Neural progenitor cell (in vitro differentiated cells): ENCODE measurements at regions not wholly inside any gene's neighbourhood (a gene's known extent, or its start where the extent isn't known, plus 50 kb on each side); places are given as distances from the start of the nearest gene placed in this dataset.

ENCODE experiments used
- DNase-seq: peaks from one replicate; pipeline ENCODE4 v3.0.0-alpha.2; 2016; ENCODE audit warnings: low spot score
- H2AFZ ChIP-seq: fragments of 200-600 bp; sonication (generic); replicated peaks from 2 replicates; pipeline ENCODE4 v1.6.1; 2016; ENCODE audit warnings: antibody characterized with exemption
- H3F3A ChIP-seq: fragments of 200-600 bp; sonication (generic); 2 replicates; pipeline ENCODE4 v1.6.1; 2016; ENCODE audit warnings: antibody characterized with exemption, low read depth
- H3K27ac ChIP-seq: fragments of 200-600 bp; sonication (generic); 2 replicates; pipeline ENCODE4 v1.5.1; 2016; ENCODE audit warnings: mild to moderate bottlenecking
- H3K27me3 ChIP-seq: fragments of 200-600 bp; sonication (generic); 2 replicates; pipeline ENCODE4 v1.6.1; 2016; ENCODE audit warnings: mild to moderate bottlenecking, moderate library complexity
- H3K36me3 ChIP-seq: fragments of 200-600 bp; sonication (generic); 2 replicates; pipeline ENCODE4 v1.5.1; 2016
- H3K4me1 ChIP-seq: fragments of 200-600 bp; sonication (generic); 2 replicates; pipeline ENCODE4 v1.6.1; 2016; ENCODE audit warnings: mixed run types
- H3K4me2 ChIP-seq: fragments of 200-600 bp; sonication (generic); 2 replicates; pipeline ENCODE4 v1.6.1; 2016
- H3K4me3 ChIP-seq: fragments of 200-600 bp; sonication (generic); 2 replicates; pipeline ENCODE4 v1.5.1; 2016
- H3K79me2 ChIP-seq: fragments of 200-600 bp; sonication (generic); 2 replicates; pipeline ENCODE4 v1.6.1; 2016; ENCODE audit warnings: low read depth
- H3K9ac ChIP-seq: fragments of 200-600 bp; sonication (generic); 2 replicates; pipeline ENCODE4 v1.6.1; 2016
- H3K9me3 ChIP-seq: fragments of 200-600 bp; sonication (generic); 2 replicates; pipeline ENCODE4 v1.5.1; 2016; ENCODE audit warnings: low read depth
- H4K20me1 ChIP-seq: fragments of 200-600 bp; sonication (generic); 2 replicates; pipeline ENCODE4 v1.6.1; 2016; ENCODE audit warnings: low read depth
- H3K27ac Mint-ChIP-seq: 3 replicates; pipeline ENCODE4 v1.8.0; 2021; ENCODE audit warnings: mixed read lengths
- H3K27me3 Mint-ChIP-seq: 2 replicates; pipeline ENCODE4 v1.8.0; 2022; ENCODE audit warnings: low read depth, mild to moderate bottlenecking, inconsistent platforms, moderate library complexity, mixed read lengths; ENCODE audit not compliant: insufficient read depth
- H3K36me3 Mint-ChIP-seq: 3 replicates; pipeline ENCODE4 v1.8.0; 2021; ENCODE audit warnings: mixed read lengths
- H3K4me1 Mint-ChIP-seq: 3 replicates; pipeline ENCODE4 v1.8.0; 2021; ENCODE audit warnings: mixed read lengths
- H3K4me3 Mint-ChIP-seq: 3 replicates; pipeline ENCODE4 v1.8.0; 2021; ENCODE audit warnings: mild to moderate bottlenecking, moderate library complexity, mixed read lengths
- H3K9me3 Mint-ChIP-seq: 3 replicates; pipeline ENCODE4 v1.8.0; 2020; ENCODE audit warnings: mixed read lengths
- EZH2 ChIP-seq: fragments of 200-600 bp; sonication (generic); IDR thresholded peaks from 2 replicates; pipeline ENCODE4 v1.6.1; 2017; ENCODE audit warnings: antibody characterized with exemption, mild to moderate bottlenecking, moderate library complexity
- EZH2phosphoT487 ChIP-seq: fragments of 200-600 bp; sonication (generic); IDR thresholded peaks from 2 replicates; pipeline ENCODE4 v1.6.1; 2017; ENCODE audit warnings: antibody characterized with exemption
- TF ChIP-seq, protein P1 (sequence below): fragments of 200-600 bp; sonication (generic); IDR thresholded peaks from 2 replicates; pipeline ENCODE4 v1.5.1; 2017; ENCODE audit warnings: antibody characterized with exemption, mild to moderate bottlenecking

GRCh38 chrX:13923289-13923688, 106.4 kb upstream of the GPM6B start:
- Histone ChIP-seq H3K27me3 (no peaks in the 10 kb centered on the region), H3K4me3 (no peak overlapping the region), H3K9me3 (peaks cover 4% of the 10 kb centered on the region), H2AFZ (no peak overlapping the region), H3K9ac (no peak overlapping the region), H4K20me1 (no peaks in the 10 kb centered on the region), H3F3A (no peaks in the 10 kb centered on the region), H3K27ac (no peak overlapping the region), H3K79me2 (peaks cover 11% of the 10 kb centered on the region), H3K4me1 (no peaks in the 10 kb centered on the region), H3K36me3 (no peaks in the 10 kb centered on the region), H3K4me2 (no peak overlapping the region)
- no peak for TF ChIP-seq EZH2
- TF ChIP-seq, protein P1, sequence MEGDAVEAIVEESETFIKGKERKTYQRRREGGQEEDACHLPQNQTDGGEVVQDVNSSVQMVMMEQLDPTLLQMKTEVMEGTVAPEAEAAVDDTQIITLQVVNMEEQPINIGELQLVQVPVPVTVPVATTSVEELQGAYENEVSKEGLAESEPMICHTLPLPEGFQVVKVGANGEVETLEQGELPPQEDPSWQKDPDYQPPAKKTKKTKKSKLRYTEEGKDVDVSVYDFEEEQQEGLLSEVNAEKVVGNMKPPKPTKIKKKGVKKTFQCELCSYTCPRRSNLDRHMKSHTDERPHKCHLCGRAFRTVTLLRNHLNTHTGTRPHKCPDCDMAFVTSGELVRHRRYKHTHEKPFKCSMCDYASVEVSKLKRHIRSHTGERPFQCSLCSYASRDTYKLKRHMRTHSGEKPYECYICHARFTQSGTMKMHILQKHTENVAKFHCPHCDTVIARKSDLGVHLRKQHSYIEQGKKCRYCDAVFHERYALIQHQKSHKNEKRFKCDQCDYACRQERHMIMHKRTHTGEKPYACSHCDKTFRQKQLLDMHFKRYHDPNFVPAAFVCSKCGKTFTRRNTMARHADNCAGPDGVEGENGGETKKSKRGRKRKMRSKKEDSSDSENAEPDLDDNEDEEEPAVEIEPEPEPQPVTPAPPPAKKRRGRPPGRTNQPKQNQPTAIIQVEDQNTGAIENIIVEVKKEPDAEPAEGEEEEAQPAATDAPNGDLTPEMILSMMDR = no peak
- TF ChIP-seq EZH2phosphoT487 = no peak
- H3K9me3 Mint-ChIP-seq = peaks cover 12% of the 10 kb centered on the region
- H3K27me3 Mint-ChIP-seq = no peaks in the 10 kb centered on the region
- DNase-seq = no peak
- H3K27ac Mint-ChIP-seq = no peak overlapping the region
- H3K36me3 Mint-ChIP-seq = peaks cover 25% of the 10 kb centered on the region
- H3K4me3 Mint-ChIP-seq = no peak overlapping the region
- H3K4me1 Mint-ChIP-seq = no peaks in the 10 kb centered on the region

DNA sequence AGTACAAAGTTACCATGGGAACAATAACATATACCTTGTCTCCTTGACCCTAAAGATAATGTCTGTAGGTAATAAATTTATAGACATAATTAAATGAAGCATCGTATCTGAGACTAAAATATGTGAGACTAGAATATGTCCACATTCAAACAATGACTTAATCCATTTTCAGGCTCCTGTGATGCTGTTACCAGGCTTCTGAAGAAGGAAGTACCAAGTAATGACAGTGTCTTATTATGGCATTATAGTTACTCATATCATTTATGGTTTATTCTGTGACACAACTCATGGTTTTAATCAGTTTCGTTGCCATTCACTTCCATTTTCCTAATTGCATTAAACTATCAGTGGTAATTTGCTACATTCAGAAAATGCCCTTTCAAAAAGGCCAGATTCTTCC, 100.6 kb upstream of the GPM6B start:
- Mint-ChIP-seq H3K27ac (no peak overlapping the region), H3K4me1 (no peaks in the 10 kb centered on the region), H3K36me3 (peaks cover 24% of the 10 kb centered on the region), H3K9me3 (peaks cover 14% of the 10 kb centered on the region), H3K27me3 (no peaks in the 10 kb centered on the region), H3K4me3 (no peak overlapping the region)
- TF ChIP-seq EZH2 (no peak), EZH2phosphoT487 (no peak)
- TF ChIP-seq, protein P1 = no peak
- H2AFZ ChIP-seq = no peak overlapping the region
- no peaks in the 10 kb centered on the region for H3K27me3 ChIP-seq
- no peaks in the 10 kb centered on the region for H4K20me1 ChIP-seq
- H3K27ac ChIP-seq = no peak overlapping the region
- H3K9me3 ChIP-seq = no peaks in the 10 kb centered on the region
- H3K4me3 ChIP-seq = no peak overlapping the region
- no peaks in the 10 kb centered on the region for H3F3A ChIP-seq
- no peak for DNase-seq
- no peaks in the 10 kb centered on the region for H3K79me2 ChIP-seq
- no peak overlapping the region for H3K9ac ChIP-seq
- no peaks in the 10 kb centered on the region for H3K4me1 ChIP-seq
- no peak overlapping the region for H3K4me2 ChIP-seq
- no peaks in the 10 kb centered on the region for H3K36me3 ChIP-seq

- H3K9me3 Mint-ChIP-seq = peaks cover 6% of the 10 kb centered on the region
These were observed 94.7 kb upstream of the GPM6B start for GRCh38 chrX:13911586-13911985.

More at GRCh38 chrX:13911586-13911985, 94.7 kb upstream of the GPM6B start:
- Histone ChIP-seq H4K20me1 (no peaks in the 10 kb centered on the region), H3K9me3 (no peaks in the 10 kb centered on the region), H3K4me3 (no peak overlapping the region), H3K27ac (no peak overlapping the region), H3K4me2 (no peak overlapping the region), H3F3A (no peaks in the 10 kb centered on the region), H3K79me2 (no peaks in the 10 kb centered on the region), H3K36me3 (no peaks in the 10 kb centered on the region), H3K4me1 (peaks cover 4% of the 10 kb centered on the region), H3K27me3 (no peaks in the 10 kb centered on the region), H2AFZ (no peak overlapping the region), H3K9ac (no peak overlapping the region)
- H3K36me3 Mint-ChIP-seq = peaks cover 20% of the 10 kb centered on the region
- no peak overlapping the region for H3K27ac Mint-ChIP-seq
- H3K4me1 Mint-ChIP-seq = no peaks in the 10 kb centered on the region
- DNase-seq = no peak
- TF ChIP-seq, protein P1 = no peak
- TF ChIP-seq EZH2phosphoT487 (no peak), EZH2 (no peak)
- no peak overlapping the region for H3K4me3 Mint-ChIP-seq
- H3K27me3 Mint-ChIP-seq = no peaks in the 10 kb centered on the region
